ENCODE measurements at regions not wholly inside any gene's neighbourhood (a gene's known extent, or its start where the extent isn't known, plus 50 kb on each side); places are given as distances from the start of the nearest gene placed in this dataset.

- H3K4me1 ChIP-seq (ENCODE audit: low read length): no peaks in the 10 kb centered on the region
- H4K20me1 ChIP-seq (ENCODE audit: insufficient read depth, low read length): no peaks in the 10 kb centered on the region
- H3K79me2 ChIP-seq (ENCODE audit: low read length): no peaks in the 10 kb centered on the region
- H3K4me2 ChIP-seq (ENCODE audit: low read length): no peak overlapping the region
- no peaks in the 10 kb centered on the region for H3K36me3 ChIP-seq (replicated peaks; ENCODE audit: low read depth, low read length)
- no peak overlapping the region for H3K9ac ChIP-seq (ENCODE audit: low read length)
- no peak overlapping the region for H2AFZ ChIP-seq (ENCODE audit: low read depth, low read length)
- H3K27me3 ChIP-seq (ENCODE audit: low read depth, low read length): no peaks in the 10 kb centered on the region
- H3K4me3 ChIP-seq (ENCODE audit: low read length): no peak overlapping the region
- TF ChIP-seq CTCF (IDR thresholded peaks at IDR 0.05; ENCODE audit: low read depth, low read length) (no peak), EZH2phosphoT487 (IDR thresholded peaks at IDR 0.05; ENCODE audit: low read depth) (no peak)
- no peak overlapping the region for H3K27ac ChIP-seq (ENCODE audit: low read length)
- H3K9me3 ChIP-seq (ENCODE audit: insufficient read depth, low read length): no peaks in the 10 kb centered on the region
Observed at GRCh38 chr2:42850016-42850805, 57.8 kb upstream of the HAAO start.

- no peaks in the 10 kb centered on the region for H3K4me1 ChIP-seq (ENCODE audit: low read length)
- H3K4me2 ChIP-seq (ENCODE audit: low read length): no peak overlapping the region
Observed at GRCh38 chr2:42849311-42849710, 56.9 kb upstream of the HAAO start.

GRCh38 chr2:42848726-42849290 lies 56.4 kb upstream of the HAAO start:
- Histone ChIP-seq H4K20me1 (ENCODE audit: insufficient read depth, low read length) (no peaks in the 10 kb centered on the region), H3K4me3 (ENCODE audit: low read length) (no peak overlapping the region), H3K4me1 (ENCODE audit: low read length) (no peaks in the 10 kb centered on the region), H3K79me2 (ENCODE audit: low read length) (no peaks in the 10 kb centered on the region), H3K9ac (ENCODE audit: low read length) (no peak overlapping the region), H3K27ac (ENCODE audit: low read length) (no peak overlapping the region), H3K36me3 (replicated peaks; ENCODE audit: low read depth, low read length) (no peaks in the 10 kb centered on the region), H3K9me3 (ENCODE audit: insufficient read depth, low read length) (no peaks in the 10 kb centered on the region), H2AFZ (ENCODE audit: low read depth, low read length) (no peak overlapping the region), H3K27me3 (ENCODE audit: low read depth, low read length) (no peaks in the 10 kb centered on the region), H3K4me2 (ENCODE audit: low read length) (no peak overlapping the region)
- TF ChIP-seq CTCF (IDR thresholded peaks at IDR 0.05; ENCODE audit: low read depth, low read length) (no peak), EZH2phosphoT487 (IDR thresholded peaks at IDR 0.05; ENCODE audit: low read depth) (no peak)

More at GRCh38 chr2:42849311-42849710, 56.9 kb upstream of the HAAO start:
- no peaks in the 10 kb centered on the region for H4K20me1 ChIP-seq (ENCODE audit: insufficient read depth, low read length)
- no peak overlapping the region for H3K27ac ChIP-seq (ENCODE audit: low read length)
- H3K9me3 ChIP-seq (ENCODE audit: insufficient read depth, low read length): no peaks in the 10 kb centered on the region
- no peak overlapping the region for H3K4me3 ChIP-seq (ENCODE audit: low read length)
- no peaks in the 10 kb centered on the region for H3K27me3 ChIP-seq (ENCODE audit: low read depth, low read length)
- TF ChIP-seq EZH2phosphoT487 (IDR thresholded peaks at IDR 0.05; ENCODE audit: low read depth) (no peak), CTCF (IDR thresholded peaks at IDR 0.05; ENCODE audit: low read depth, low read length) (no peak)
- H2AFZ ChIP-seq (ENCODE audit: low read depth, low read length): no peak overlapping the region
- H3K36me3 ChIP-seq (replicated peaks; ENCODE audit: low read depth, low read length): no peaks in the 10 kb centered on the region
- H3K79me2 ChIP-seq (ENCODE audit: low read length): no peaks in the 10 kb centered on the region
- no peak overlapping the region for H3K9ac ChIP-seq (ENCODE audit: low read length)

- no peaks in the 10 kb centered on the region for H3K79me2 ChIP-seq (ENCODE audit: low read length)
- no peaks in the 10 kb centered on the region for H3K9me3 ChIP-seq (ENCODE audit: insufficient read depth, low read length)
- no peaks in the 10 kb centered on the region for H4K20me1 ChIP-seq (ENCODE audit: insufficient read depth, low read length)
- no peaks in the 10 kb centered on the region for H3K36me3 ChIP-seq (replicated peaks; ENCODE audit: low read depth, low read length)
- no peak overlapping the region for H3K4me3 ChIP-seq (ENCODE audit: low read length)
- TF ChIP-seq CTCF (IDR thresholded peaks at IDR 0.05; ENCODE audit: low read depth, low read length) (no peak), EZH2phosphoT487 (IDR thresholded peaks at IDR 0.05; ENCODE audit: low read depth) (no peak)
- no peaks in the 10 kb centered on the region for H3K27me3 ChIP-seq (ENCODE audit: low read depth, low read length)
- H3K4me2 ChIP-seq (ENCODE audit: low read length): no peak overlapping the region
- no peak overlapping the region for H3K9ac ChIP-seq (ENCODE audit: low read length)
- H3K4me1 ChIP-seq (ENCODE audit: low read length): no peaks in the 10 kb centered on the region
- H3K27ac ChIP-seq (ENCODE audit: low read length): no peak overlapping the region
- no peak overlapping the region for H2AFZ ChIP-seq (ENCODE audit: low read depth, low read length)
Observed at GRCh38 chr2:42848265-42848664, 55.9 kb upstream of the HAAO start.
